Activated CD4-positive, alpha-beta T cell treated with anti-CD3 and anti-CD28 coated beads for 48 hours (primary cell): ENCODE measurements at regions not wholly inside any gene's neighbourhood (a gene's known extent, or its start where the extent isn't known, plus 50 kb on each side); places are given as distances from the start of the nearest gene placed in this dataset.

Source experiments
- DNase-seq: peaks from one replicate; pipeline ENCODE4 v3.0.0-alpha.2; 2020

GRCh38 chr12:107478881-107479280 lies 206.7 kb upstream of the PWP1 start:
- DNase-seq = no peak

- DNase-seq = no peak
Measured at GRCh38 chr12:107480836-107481608, 204.6 kb upstream of the PWP1 start.

DNA sequence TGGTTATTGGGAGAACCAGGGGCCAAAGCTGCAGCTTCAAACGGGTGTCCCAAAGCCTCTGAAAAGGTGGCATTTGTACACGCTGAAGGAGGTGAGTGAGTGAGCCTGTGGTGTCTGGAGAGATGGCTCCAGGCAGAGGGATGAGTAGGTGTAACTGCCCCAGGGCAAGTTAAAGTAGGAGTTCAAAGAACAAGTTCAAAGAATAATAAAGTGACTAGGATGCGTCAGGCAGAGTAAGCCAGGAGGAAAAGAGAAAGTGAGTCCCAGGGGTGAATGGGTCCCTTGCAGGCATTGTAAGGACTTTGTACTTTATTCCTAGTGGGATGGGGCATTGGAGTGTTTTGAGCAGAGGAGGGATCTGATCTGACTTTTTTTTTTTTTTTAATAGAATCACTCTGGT lies 201.4 kb upstream of the PWP1 start:
- DNase-seq = no peak

DNA sequence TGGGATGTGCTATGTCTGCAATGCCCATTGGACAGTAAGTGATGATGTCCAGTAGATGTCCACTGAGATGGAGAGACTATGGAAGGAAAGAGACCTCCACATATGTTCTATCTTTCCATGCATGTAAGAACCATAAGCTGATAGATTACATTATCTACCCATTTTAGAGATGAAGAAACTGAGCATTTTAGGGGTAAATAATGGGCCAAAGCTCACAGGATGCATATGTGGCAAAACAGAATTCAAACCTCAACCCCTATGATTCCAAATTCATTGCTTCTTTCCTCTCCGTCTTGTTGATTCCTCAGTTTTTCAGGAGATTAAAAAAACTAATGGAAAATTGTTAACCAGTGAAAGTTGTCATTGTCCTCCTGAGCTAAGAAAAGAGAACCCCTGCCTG lies 200.7 kb upstream of the PWP1 start:
- no peak for DNase-seq

DNA sequence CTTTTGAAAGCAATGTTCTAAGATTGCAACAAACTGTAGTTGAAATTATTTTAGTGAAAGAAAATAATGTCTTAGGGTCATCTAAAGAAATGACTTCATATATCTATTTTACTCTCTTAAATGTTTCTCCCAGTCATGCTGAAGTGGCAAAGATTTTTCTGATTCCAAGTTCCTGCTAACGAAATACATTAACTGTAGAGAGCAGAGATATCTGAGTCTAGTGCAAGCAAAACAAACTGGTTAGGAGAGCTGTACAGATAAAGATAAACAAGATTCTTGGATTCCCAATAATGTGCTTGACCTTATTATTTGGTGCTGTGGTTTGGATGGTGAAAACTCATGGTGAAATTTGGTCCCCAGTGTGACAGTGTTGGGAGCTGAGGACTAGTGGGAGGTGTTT lies 199.9 kb upstream of the PWP1 start:
- DNase-seq = no peak

DNA sequence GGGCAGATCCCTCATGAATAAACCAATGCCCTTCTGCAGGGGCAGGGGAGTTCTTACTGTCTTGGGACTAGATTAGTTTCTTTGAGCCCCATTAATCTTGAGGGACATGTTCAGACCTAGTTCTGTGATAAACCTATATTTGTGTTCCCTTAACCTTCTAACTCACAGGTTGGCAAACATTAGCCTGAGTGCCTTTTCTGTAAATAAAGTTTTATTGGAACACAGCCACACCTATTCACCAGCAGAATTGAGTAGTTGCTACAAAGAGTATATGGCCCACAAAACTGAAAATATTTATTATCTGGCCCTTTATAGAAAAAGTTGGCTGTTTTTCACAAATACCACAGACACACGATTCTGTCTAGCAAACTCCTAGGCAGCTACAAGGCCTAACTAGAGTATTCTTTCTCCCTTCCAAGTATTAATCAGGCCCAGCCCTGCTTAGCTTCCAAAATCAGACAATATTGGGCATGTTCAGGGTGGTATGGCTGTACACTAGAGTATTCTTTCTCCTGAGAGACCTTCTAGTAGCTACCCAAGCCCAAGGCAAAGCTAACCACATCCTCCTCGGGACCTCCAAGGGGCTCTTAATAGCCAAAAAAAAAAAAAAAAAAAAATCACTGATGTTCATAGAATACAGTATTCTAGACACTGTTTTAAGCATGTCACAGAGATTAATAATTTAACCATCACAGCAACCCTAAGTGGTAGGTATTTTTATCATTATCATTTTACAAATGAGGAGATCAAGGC lies 199.3 kb upstream of the PWP1 start:
- no peak for DNase-seq

DNA sequence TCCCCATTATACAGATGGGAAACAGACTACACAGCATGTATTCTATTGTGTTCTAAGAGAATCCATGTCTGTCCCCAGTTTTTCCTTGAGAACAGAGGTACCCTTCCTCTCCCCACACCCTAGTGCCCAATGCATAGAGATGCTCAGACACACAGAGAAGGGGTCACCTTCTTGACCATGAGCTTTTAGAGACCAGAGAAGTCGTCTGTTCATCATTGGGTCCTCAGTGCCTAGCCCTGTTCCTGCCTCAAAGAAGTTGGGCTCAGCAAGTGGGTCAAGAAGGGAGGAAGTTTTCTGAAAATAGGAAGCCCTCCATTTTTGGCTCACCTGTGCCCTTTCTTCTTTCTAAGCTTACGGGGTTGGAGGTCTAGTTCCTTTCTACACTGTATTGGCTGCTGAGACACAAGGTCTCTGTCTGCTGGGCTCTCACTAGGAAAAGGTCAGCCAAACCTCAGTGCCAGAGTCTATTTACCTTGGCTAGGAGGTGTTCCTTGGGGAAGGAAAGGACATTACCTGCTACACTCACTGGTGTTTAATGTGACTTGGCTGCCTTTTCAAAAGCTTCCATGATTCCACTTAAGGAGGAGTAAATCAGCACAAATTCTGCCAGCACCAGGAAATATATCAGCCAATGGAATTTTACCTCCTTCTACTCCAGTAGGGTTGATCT lies 198.5 kb upstream of the PWP1 start:
- no peak for DNase-seq

- no peak for DNase-seq
Measured at GRCh38 chr12:107488666-107489065, 196.9 kb upstream of the PWP1 start.

DNA sequence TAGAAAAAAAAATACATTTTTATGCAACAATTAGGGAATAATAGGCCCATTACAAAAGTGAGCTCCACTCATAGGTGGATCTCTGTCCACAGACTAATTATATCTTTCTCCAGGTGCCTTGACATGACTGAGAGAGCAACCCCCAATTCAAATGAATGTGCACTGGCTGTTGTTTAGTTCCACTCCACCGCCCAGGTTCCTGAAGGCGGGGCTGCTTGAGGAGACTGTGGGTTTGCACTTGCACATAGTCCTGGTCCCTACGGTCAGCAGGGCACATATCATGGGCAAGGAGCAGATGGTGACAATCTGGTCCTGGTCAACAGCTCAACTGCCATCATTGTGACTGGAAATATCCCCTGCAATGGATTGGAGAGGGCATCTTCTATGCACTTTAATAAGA lies 195.6 kb upstream of the PWP1 start:
- no peak for DNase-seq

- DNase-seq = no peak
Measured at GRCh38 chr12:107491856-107492255, 193.7 kb upstream of the PWP1 start.

DNA sequence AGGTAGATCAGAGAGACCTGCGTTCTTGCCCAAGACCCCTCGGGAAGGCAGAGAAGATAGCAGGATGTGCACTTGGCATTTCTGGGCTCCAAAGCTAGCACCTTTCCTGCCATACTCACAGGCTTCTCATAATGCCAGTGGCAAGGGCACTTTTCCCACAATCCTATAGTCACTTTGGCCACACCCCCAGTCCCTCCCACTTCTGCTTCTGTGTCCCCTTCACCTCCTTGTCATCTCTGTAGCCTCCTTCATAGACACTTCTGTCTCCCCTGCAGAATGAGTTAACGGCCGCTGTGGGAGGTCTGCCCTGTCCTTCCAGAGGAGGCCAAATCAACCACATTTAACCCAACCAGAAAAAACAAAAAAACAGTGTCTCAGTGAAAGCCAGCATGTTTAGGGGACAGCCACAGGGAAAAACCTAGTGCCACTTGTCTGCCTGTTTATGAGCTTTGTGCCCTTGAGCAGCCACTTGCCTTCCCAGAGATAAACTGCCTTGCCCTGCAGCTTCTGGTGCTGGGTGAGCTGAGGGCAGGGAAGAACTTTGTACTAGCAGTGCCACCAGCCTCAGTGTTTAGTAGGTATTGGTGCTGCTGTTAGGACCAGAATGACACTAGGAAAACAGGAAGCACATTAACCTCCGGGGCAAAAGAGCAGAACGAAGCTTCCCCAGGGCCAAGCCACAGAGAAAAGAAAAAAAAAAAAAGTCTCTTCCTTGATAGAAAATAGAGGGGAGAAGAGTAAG lies 193.0 kb upstream of the PWP1 start:
- no peak for DNase-seq

DNA sequence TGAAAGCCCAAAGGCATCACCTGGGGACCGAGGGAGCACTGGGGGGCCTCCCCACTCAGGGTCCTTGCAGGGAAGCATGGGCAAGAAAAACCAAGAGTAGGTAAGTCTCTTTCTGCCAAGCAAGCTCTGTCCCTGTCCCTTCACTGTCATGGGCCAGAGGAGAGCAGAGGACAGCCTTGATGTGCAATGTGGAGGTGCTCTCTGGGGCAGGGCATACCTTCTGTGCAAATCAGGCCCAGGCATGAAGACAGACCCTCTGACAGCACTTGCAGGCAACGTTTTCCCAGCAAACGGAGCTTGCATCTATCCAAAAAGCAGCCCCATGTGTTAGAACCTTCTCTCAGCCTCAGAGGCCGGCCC lies 192.5 kb upstream of the PWP1 start:
- no peak for DNase-seq

- no peak for DNase-seq
Measured at GRCh38 chr12:107493666-107494065, 191.9 kb upstream of the PWP1 start.

DNA sequence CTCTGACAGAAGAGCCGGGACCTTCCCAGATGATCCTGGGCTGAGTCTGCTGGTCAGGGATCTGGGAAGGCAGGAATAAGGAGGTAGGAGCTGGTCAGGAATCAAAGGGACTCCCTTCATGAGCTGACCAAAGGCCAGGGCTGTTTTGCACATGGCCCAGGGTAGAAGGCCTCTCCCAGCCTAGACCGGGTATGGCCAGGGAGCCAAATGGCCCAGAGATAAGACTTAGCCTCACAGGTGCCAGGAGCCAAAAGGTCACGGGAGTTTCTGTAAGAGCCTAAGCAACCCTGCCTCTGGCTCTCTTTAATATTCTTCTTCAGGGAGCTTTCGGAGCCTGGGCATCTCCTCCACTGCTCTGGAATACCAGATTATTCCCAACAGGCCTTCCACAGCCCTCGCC lies 191.3 kb upstream of the PWP1 start:
- DNase-seq = no peak

DNA sequence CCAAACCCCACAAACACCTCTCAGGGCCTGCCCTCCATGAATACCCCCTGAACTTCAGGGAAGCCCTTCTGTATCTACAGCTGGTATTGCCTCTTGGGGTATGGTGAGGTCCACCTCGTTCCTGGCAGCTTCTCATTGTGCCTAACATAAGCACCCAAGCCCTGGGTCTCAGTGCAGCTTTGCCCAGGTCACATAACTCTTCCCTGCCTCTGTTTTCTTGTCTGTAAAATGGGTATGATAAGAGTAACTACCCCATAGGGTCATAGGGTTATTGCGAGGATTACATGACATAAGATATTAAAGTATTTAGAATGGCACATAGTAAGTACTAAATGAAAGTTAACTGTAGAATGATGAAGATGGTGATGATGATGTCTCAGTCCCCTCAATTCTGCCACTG lies 190.0 kb upstream of the PWP1 start:
- no peak for DNase-seq

GRCh38 chr12:107497231-107497630 lies 188.4 kb upstream of the PWP1 start:
- no peak for DNase-seq

DNA sequence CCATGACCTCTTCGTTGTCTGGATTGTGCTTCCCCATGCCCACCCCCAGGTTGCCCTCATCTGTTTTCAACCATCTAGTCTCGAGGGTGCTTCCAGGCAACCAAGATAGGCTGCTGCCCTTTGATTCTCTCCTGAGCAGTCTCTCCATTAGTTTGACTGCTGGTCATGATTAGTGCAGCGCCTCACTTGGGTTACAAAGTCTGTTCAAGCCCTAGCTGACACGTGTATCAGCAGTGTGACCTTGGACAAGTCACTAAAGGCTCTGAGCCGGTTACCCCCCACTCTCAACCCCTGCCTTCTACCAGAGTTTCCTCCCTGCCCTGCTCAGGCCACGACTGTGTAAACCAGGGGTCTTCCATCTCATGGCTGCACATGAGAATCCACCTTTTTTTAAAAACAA lies 185.3 kb upstream of the PWP1 start:
- no peak for DNase-seq

GRCh38 chr12:107501681-107502080 lies 183.9 kb upstream of the PWP1 start:
- no peak for DNase-seq

- no peak for DNase-seq
Measured at GRCh38 chr12:107503129-107503855, 182.3 kb upstream of the PWP1 start.

DNA sequence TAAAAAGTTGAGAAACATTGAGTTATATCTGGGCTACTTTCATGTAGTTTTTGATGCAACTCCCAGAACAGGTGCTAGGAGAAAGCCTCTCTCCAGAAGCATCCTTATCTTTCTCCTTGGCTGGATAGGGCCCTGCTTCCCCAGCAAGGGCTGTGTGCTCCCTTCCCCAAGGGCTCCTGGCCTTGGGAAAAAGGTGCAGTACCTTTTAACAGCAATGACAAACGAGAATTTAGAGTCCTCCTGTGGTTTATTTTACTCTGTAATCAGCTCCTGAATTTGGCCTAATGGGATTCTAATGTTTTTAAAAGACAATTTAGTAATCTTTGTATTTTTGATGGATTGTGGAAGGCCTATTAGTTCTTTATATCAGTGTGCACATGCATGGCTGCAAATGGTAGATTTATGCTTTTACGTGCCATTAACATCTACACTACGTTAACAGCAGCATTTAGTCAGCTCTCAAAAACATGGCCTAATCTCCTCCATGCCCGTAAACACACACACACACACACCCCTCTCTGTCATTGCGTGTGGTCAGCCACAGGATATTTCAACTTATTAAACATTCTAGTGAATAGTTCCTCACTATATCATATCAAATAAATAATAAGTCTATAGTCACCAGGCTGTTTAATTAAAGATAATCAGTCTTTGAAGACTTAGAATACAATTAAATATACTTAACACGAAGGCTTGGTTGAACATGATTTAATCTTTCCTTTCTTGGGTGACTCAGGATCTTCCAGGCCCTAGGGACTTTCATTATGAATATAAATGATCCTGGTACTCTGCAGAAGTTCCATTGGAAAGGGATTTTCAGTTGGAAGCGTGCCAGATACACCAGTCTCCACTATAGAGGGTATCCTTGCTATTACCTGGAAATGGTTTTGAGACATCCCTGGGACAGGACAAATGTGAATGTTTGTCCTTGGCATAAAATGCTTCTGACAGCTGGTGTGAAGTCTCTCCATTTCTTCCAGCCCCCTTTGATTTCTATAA lies 181.4 kb upstream of the PWP1 start:
- DNase-seq = no peak

DNA sequence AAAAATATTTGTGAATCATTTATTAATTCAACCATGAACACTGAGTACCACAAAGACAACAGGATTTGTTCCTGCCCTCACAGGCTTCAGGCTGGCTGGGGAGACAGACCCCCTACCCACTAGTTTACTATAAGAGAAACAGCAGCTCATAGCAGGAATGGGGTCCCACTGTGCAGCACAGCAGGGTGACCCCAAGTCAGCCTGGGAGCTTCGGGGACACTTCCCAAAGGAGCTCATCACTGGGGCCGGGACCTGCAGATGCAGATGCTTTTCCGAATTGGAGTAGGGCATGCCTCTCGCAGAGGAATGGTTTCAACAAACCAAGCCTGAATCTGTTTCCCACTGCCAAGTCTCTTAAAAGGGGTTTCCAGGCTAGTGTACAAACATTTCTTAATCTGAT lies 176.2 kb upstream of the PWP1 start:
- DNase-seq = no peak
